Activated CD4-positive, CD25-positive, alpha-beta regulatory T cell (primary cell): ENCODE measurements at regions not wholly inside any gene's neighbourhood (a gene's known extent, or its start where the extent isn't known, plus 50 kb on each side); places are given as distances from the start of the nearest gene placed in this dataset.

Experiments used
- DNase-seq, 4 experiments: peaks; one replicate each; lab custom pipeline; 2025; lab: John Stamatoyannopoulos, UW

DNA sequence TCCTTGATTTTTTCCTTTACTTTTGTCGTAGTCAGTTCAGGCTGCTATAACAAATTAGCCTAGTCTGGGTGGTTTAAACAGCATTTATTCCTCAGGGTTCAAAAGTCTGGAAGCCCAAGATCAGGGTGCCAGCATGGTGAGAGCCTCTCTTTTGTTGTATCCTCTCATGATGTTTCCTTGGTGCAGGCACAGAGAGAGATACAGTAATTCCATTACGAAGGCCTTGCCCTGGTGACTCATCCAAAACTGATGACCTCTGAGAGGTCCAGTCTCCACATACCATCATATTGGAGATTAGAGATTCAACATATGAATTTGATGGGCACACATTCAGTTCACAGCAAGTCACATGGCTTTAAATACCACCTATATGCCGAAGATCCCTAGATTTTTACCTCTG is 253.8 kb downstream of the CYRIA start:
- DNase-seq, result no peak

GRCh38 chr2:16409849-16410248 is 255.8 kb downstream of the CYRIA start:
- DNase-seq, result no peak

- DNase-seq, result no peak
Observed at GRCh38 chr2:16409006-16409390, 256.6 kb downstream of the CYRIA start.

GRCh38 chr2:16408331-16409005 is 257.2 kb downstream of the CYRIA start:
- DNase-seq, result no peak

GRCh38 chr2:16407358-16407757 is 258.3 kb downstream of the CYRIA start:
- no peak for DNase-seq

DNA sequence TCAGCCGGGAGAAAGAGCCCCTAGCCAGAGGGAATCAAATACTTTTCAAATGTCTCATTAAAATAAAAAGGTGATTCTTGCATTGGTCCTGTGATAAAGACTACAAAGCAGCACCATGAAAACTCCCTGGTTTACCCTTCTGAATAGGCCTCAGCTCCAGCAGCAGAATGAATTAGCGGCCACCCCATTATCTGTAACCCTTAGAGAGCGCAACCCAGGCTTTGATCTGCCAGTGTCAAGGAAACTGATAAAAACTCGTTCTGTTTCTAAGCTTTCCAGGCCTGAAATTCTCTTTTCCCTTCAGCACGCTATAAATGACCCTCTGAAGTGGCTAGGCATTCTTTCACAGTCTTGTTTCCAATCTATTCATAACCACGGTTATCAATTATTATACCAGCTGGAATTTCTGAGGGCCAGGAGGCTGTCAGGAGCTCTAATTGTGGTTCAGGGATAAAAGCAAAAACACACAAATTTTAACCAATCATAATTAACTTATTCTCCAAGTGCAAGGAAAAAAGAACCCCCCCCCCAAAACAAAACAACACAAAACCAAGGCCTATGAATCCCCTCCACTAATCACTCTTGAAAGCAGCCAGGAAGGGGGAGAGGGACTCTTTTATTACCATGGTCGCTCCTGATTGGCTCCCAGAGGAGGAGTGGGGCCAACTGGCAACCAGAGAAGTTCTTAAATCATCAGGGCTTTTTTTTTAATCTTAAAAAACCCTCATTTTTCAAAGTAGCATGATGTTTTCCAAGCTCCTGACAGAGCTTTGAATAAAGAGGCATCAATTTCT is 258.9 kb downstream of the CYRIA start:
- no peak for DNase-seq

- DNase-seq, result no peak
Observed at GRCh38 chr2:16405551-16405950, 260.1 kb downstream of the CYRIA start.

DNA sequence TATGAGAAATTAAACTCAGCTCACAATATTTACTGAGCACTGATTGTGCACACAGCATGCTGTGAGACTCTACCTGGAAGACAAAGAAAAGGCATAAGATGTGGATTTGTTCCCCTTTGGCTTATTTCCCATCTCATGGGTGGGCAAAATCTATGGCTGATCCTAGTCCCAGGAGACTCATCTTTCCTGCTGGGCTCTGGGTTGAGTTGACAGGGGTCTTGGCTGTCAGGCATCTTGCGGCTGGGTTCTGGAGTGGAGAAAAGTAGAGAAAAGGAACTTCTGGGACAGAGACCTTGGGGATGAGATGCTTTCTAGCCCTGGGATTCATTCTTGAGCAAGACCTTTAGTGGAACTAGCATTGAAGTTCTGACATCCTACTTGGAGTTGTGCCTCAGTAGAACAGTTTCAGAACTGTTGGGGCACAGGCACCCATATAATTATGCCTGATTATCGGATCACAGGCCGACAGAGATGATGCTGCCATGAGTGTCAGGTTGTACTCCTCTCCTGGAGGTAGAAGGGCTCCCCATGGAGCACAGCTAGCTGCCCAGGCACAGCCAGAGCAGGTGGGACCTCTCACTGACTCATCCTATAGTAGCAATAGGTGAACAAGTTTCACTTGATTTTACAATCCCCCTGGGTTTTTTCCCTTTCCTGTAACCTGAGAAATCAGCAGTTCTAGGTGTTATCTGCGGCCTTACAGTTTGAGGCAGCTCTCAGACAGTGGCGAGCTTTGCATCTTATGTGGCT is 260.9 kb downstream of the CYRIA start:
- no peak for DNase-seq

GRCh38 chr2:16404146-16404545 is 261.5 kb downstream of the CYRIA start:
- DNase-seq, result no peak

DNA sequence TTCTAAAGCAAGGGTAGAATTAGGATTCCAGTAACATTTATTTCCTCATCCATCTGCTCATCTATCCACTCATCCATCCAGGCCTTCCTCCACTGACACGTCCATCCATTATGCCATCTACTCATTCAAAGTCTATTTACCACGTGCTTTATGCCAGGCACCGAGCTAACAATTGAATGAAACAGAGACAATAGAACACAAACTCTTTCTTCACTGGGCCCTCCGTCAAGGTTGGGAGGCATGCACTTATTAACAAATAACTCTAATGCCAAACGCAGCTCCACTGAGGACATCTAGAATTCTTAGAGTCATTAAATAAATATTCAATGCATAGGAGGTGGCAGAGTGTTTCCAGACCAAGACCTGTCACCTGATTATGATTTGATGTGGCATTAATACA is 262.7 kb downstream of the CYRIA start:
- no peak for DNase-seq

DNA sequence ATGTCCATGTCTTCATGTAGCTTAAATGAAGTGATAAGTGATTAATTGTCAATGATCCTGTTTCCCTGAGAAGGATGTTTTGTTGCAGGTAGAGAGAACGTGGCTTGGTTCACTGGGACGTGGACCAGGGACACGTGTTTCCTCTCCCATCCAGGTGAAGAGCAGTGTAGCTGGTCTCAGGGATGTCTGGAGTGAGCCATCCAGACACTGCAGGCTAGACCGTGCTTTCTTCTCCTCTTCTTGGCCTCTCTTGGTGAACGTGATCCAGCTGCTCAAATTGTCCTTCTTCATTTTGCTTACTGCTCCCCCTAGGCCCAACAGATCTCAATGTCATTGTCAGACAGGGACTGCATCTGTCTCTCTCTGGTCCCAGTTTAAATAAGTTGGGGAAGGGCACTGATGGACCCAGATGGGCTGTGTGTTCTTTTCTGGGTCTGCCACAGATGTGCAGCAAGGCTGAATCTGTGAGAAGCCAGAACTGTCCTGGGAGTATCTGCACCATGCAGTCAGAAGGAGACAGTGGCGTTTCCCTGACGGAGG is 263.8 kb downstream of the CYRIA start:
- DNase-seq, result no peak

- DNase-seq, result no peak
Observed at GRCh38 chr2:16400127-16400623, 265.5 kb downstream of the CYRIA start.

GRCh38 chr2:16398486-16399043 is 267.1 kb downstream of the CYRIA start:
- no peak for DNase-seq

- DNase-seq, result no peak
Observed at GRCh38 chr2:16397681-16398475, 267.8 kb downstream of the CYRIA start.

GRCh38 chr2:16396986-16397385 is 268.6 kb downstream of the CYRIA start:
- DNase-seq, result no peak

DNA sequence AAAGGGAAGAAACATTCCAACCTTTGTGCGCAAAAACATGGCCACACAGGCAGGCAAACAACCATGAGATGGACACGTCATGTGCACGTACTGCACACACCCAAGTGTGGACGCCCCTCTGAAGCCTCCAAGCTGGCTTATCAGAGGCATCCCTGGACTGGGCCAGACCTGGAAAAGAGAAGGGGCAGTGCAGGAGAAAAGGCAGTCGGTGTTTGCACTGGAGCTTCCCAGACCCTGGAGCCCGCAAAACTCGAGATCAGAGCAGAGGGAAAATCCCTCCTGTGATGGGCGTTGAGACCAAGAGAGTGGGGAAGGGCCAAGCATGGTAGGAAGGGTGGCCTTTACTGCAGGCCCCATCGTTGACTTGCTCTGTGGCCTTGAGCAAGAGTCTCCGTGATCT is 269.5 kb downstream of the CYRIA start:
- DNase-seq, result no peak

GRCh38 chr2:16395601-16396000 is 270.0 kb downstream of the CYRIA start:
- DNase-seq, result no peak

DNA sequence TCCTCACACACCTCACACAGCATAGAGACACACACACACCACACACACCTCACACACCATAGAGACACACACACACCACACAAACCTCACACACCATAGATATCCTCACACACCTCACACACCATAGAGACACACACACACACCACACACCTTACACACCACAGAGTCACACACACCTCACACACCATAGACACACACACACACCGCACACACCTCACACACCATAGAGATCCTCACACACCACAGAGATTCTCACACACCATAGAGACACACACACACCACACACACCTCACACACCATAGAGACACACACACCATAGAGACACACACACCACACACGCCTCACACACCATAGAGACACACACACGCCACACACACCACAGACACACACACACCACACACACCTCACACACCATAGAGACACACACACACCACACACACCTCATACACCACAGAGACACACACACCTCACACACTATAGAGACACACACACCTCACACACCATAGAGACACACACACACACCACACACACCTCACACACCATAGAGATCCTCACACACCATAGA is 270.6 kb downstream of the CYRIA start:
- no peak for DNase-seq

DNA sequence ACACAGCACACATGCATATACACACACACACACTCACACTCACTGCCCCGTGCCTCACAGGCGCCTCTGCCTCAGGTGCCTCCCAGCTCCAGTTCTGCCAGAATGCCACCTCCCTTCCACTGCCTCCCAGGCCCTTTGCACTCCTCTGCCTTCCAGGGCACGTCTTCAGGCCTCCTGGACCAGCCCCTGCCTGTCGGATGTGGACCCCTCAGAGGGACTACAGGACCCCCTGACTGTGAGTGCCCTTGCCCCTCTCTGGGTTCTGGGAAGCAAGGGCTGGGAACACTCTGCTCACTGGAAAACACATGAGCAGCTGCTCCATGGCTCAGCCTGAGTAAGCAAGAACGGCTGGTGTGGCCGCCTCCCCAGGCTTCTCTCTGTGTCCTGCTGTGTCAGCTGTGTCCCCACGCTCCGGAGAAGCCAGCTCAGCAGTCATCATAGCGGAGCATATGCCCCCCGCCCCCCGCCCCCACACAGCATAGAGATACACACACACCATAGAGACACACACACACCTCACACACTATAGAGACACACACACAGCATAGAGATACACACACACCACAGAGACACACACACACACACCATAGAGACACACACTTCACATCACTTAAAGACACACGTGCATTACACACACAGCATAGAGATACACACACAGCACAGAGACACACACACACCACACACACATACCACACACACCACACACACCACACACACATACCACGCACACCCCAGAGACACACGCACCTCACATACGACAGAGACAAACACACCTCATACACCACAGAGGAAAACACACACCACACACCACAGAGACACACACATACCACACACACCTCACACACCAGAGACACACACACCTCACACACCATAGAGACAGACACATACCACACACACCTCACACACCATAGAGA is 271.3 kb downstream of the CYRIA start:
- no peak for DNase-seq

DNA sequence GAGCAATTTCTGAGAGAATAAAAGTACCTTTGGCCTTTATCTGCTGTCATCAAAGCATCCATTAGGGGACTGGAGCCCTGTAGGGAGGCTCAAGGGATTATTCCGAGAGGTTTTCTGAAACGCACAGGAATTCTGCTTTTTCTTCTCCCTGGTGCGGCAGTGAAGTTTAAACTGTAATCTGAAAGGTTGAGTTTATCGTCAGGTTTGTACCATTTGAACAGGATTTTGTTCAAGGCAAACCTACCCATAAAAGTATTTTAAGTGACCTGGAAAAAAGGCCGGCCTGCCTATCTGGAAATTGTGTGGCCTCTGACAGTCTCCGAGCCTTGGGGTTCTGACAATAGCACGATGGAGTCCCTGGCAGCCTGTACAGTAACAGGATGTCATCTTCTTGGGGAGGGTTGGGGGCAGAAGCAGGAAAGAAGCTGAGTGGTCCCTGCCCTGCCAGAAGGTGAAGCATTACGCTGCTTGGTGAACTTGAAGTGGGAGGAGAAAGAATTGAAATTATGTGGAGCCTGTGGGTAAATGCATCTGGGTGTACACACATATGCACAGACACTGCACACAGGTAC is 272.0 kb downstream of the CYRIA start:
- no peak for DNase-seq
